ENCODE measurements at regions not wholly inside any gene's neighbourhood (a gene's known extent, or its start where the extent isn't known, plus 50 kb on each side); places are given as distances from the start of the nearest gene placed in this dataset.

GRCh38 chr7:47647181-47647917 lies 65.4 kb upstream of the TNS3 start:
- H3K36me3 Mint-ChIP-seq (ENCODE audit: low read depth), result no peaks in the 10 kb centered on the region
- H3K9me3 Mint-ChIP-seq, result peaks cover 9% of the 10 kb centered on the region
- H3K27me3 Mint-ChIP-seq, result no peaks in the 10 kb centered on the region
- peaks cover 21% of the 10 kb centered on the region for H3K4me1 Mint-ChIP-seq (ENCODE audit: low read depth)
- peak overlapping the region; percentile 39 for H3K27ac Mint-ChIP-seq
- H3K4me3 Mint-ChIP-seq, result peak overlapping the region; percentile 57

GRCh38 chr7:47643716-47644400 lies 61.9 kb upstream of the TNS3 start:
- no peak overlapping the region for H3K4me3 Mint-ChIP-seq
- H3K27me3 Mint-ChIP-seq, result no peaks in the 10 kb centered on the region
- peaks cover 9% of the 10 kb centered on the region for H3K9me3 Mint-ChIP-seq
- H3K4me1 Mint-ChIP-seq (ENCODE audit: low read depth), result peaks cover 21% of the 10 kb centered on the region
- H3K27ac Mint-ChIP-seq, result no peak overlapping the region
- no peaks in the 10 kb centered on the region for H3K36me3 Mint-ChIP-seq (ENCODE audit: low read depth)

GRCh38 chr7:47640265-47640664 lies 58.4 kb upstream of the TNS3 start:
- no peaks in the 10 kb centered on the region for H3K36me3 Mint-ChIP-seq (ENCODE audit: low read depth)
- no peaks in the 10 kb centered on the region for H3K27me3 Mint-ChIP-seq
- H3K9me3 Mint-ChIP-seq, result peaks cover 9% of the 10 kb centered on the region
- no peaks in the 10 kb centered on the region for H3K4me1 Mint-ChIP-seq (ENCODE audit: low read depth)
- no peak overlapping the region for H3K27ac Mint-ChIP-seq
- H3K4me3 Mint-ChIP-seq, result no peak overlapping the region

GRCh38 chr7:47639495-47640110 lies 57.7 kb upstream of the TNS3 start:
- no peaks in the 10 kb centered on the region for H3K36me3 Mint-ChIP-seq (ENCODE audit: low read depth)
- H3K27me3 Mint-ChIP-seq, result no peaks in the 10 kb centered on the region
- H3K27ac Mint-ChIP-seq, result no peak overlapping the region
- peaks cover 9% of the 10 kb centered on the region for H3K9me3 Mint-ChIP-seq
- no peak overlapping the region for H3K4me3 Mint-ChIP-seq
- H3K4me1 Mint-ChIP-seq (ENCODE audit: low read depth), result no peaks in the 10 kb centered on the region

GRCh38 chr7:47638679-47639315 lies 56.9 kb upstream of the TNS3 start:
- no peak overlapping the region for H3K27ac Mint-ChIP-seq
- no peaks in the 10 kb centered on the region for H3K36me3 Mint-ChIP-seq (ENCODE audit: low read depth)
- H3K27me3 Mint-ChIP-seq, result no peaks in the 10 kb centered on the region
- no peaks in the 10 kb centered on the region for H3K4me1 Mint-ChIP-seq (ENCODE audit: low read depth)
- H3K9me3 Mint-ChIP-seq, result peaks cover 4% of the 10 kb centered on the region
- H3K4me3 Mint-ChIP-seq, result no peak overlapping the region

GRCh38 chr7:47636433-47637175 lies 54.7 kb upstream of the TNS3 start:
- H3K9me3 Mint-ChIP-seq, result no peaks in the 10 kb centered on the region
- no peak overlapping the region for H3K27ac Mint-ChIP-seq
- H3K27me3 Mint-ChIP-seq, result no peaks in the 10 kb centered on the region
- H3K4me1 Mint-ChIP-seq (ENCODE audit: low read depth), result no peaks in the 10 kb centered on the region
- no peaks in the 10 kb centered on the region for H3K36me3 Mint-ChIP-seq (ENCODE audit: low read depth)
- H3K4me3 Mint-ChIP-seq, result no peak overlapping the region

- Mint-ChIP-seq H3K9me3 (no peaks in the 10 kb centered on the region), H3K27me3 (no peaks in the 10 kb centered on the region), H3K4me1 (ENCODE audit: low read depth) (no peaks in the 10 kb centered on the region), H3K4me3 (no peak overlapping the region), H3K36me3 (ENCODE audit: low read depth) (no peaks in the 10 kb centered on the region), H3K27ac (no peak overlapping the region)
Observed at GRCh38 chr7:47636081-47636432, 54.1 kb upstream of the TNS3 start.

GRCh38 chr7:47635091-47636080 lies 53.5 kb upstream of the TNS3 start:
- H3K27ac Mint-ChIP-seq, result no peak overlapping the region

GRCh38 chr7:47634273-47634672 lies 52.4 kb upstream of the TNS3 start:
- H3K27ac Mint-ChIP-seq, result no peak overlapping the region
- H3K27me3 Mint-ChIP-seq, result no peaks in the 10 kb centered on the region
- H3K4me3 Mint-ChIP-seq, result no peak overlapping the region
- H3K4me1 Mint-ChIP-seq (ENCODE audit: low read depth), result no peaks in the 10 kb centered on the region
- no peaks in the 10 kb centered on the region for H3K36me3 Mint-ChIP-seq (ENCODE audit: low read depth)
- no peaks in the 10 kb centered on the region for H3K9me3 Mint-ChIP-seq

More at GRCh38 chr7:47635091-47636080, 53.5 kb upstream of the TNS3 start:
- H3K4me1 Mint-ChIP-seq (ENCODE audit: low read depth), result no peaks in the 10 kb centered on the region
- no peak overlapping the region for H3K4me3 Mint-ChIP-seq
- no peaks in the 10 kb centered on the region for H3K36me3 Mint-ChIP-seq (ENCODE audit: low read depth)
- H3K9me3 Mint-ChIP-seq, result no peaks in the 10 kb centered on the region
- no peaks in the 10 kb centered on the region for H3K27me3 Mint-ChIP-seq

GRCh38 chr7:47633134-47633533 lies 51.2 kb upstream of the TNS3 start:
- Mint-ChIP-seq H3K4me3 (no peak overlapping the region), H3K27ac (no peak overlapping the region), H3K27me3 (no peaks in the 10 kb centered on the region), H3K4me1 (ENCODE audit: low read depth) (no peaks in the 10 kb centered on the region), H3K9me3 (no peaks in the 10 kb centered on the region), H3K36me3 (ENCODE audit: low read depth) (no peaks in the 10 kb centered on the region)
